Mesendoderm (in vitro differentiated cells): ENCODE measurements at regions not wholly inside any gene's neighbourhood (a gene's known extent, or its start where the extent isn't known, plus 50 kb on each side); places are given as distances from the start of the nearest gene placed in this dataset.
A peak's percentile ranks its signal among the peaks of the same experiment; 100 is the strongest.
"Not testable (repeated sequence)": the region's sequence is repeated elsewhere in the genome, so short reads cannot be mapped to it uniquely, and the experiment has no call there.

Experiments
- DNase-seq: peaks from one replicate; pipeline ENCODE4 v3.0.0; 2013
- H2AK5ac ChIP-seq: 2 replicates; pipeline ENCODE4 v1.6.1; 2013; ENCODE audit warnings: low read length, inconsistent platforms
- H2BK120ac ChIP-seq: 2 replicates; pipeline ENCODE4 v1.6.1; 2013; ENCODE audit warnings: low read depth, mild to moderate bottlenecking, low read length, moderate library complexity, mixed read lengths
- H2BK15ac ChIP-seq: replicated peaks from 2 replicates; pipeline ENCODE4 v1.6.1; 2013; ENCODE audit warnings: low read depth, mild to moderate bottlenecking, moderate library complexity
- H2BK5ac ChIP-seq: 2 replicates; pipeline ENCODE4 v1.6.1; 2013; ENCODE audit warnings: low read length, inconsistent platforms
- H3K18ac ChIP-seq: 2 replicates; pipeline ENCODE4 v1.6.1; 2013; ENCODE audit warnings: mild to moderate bottlenecking, low read length, mixed read lengths
- H3K23ac ChIP-seq: one replicate; pipeline ENCODE4 v1.6.1; 2013; ENCODE audit warnings: low read length
- H3K27ac ChIP-seq: 2 replicates; pipeline ENCODE4 v1.5.1; 2013; ENCODE audit warnings: low read depth, mild to moderate bottlenecking, inconsistent platforms, low read length, moderate library complexity
- H3K27me3 ChIP-seq: 2 replicates; pipeline ENCODE4 v1.6.1; 2013; ENCODE audit warnings: low read length, control low read depth, mild to moderate bottlenecking, inconsistent platforms; ENCODE audit not compliant: insufficient read depth, poor library complexity
- H3K36me3 ChIP-seq: 2 replicates; pipeline ENCODE4 v1.6.1; 2013; ENCODE audit warnings: low read length, inconsistent platforms; ENCODE audit not compliant: control insufficient read depth, insufficient read depth
- H3K4ac ChIP-seq: one replicate; pipeline ENCODE4 v1.6.1; 2013; ENCODE audit warnings: low read depth, mild to moderate bottlenecking, low read length, moderate library complexity
- H3K4me1 ChIP-seq: 2 replicates; pipeline ENCODE4 v1.6.1; 2013; ENCODE audit warnings: low read depth, low read length, inconsistent platforms; ENCODE audit not compliant: control insufficient read depth
- H3K4me2 ChIP-seq: 2 replicates; pipeline ENCODE4 v1.6.1; 2013; ENCODE audit warnings: low read length
- H3K4me3 ChIP-seq: 2 replicates; pipeline ENCODE4 v1.5.1; 2013; ENCODE audit warnings: mild to moderate bottlenecking, low read length
- H3K56ac ChIP-seq: one replicate; pipeline ENCODE4 v1.6.1; 2013; ENCODE audit warnings: low read length
- H3K79me1 ChIP-seq: 2 replicates; pipeline ENCODE4 v1.6.1; 2013; ENCODE audit warnings: low read length, inconsistent platforms
- H3K79me2 ChIP-seq: 2 replicates; pipeline ENCODE4 v1.6.1; 2013; ENCODE audit warnings: mild to moderate bottlenecking, low read length; ENCODE audit not compliant: control insufficient read depth, insufficient read depth
- H3K9ac ChIP-seq: 2 replicates; pipeline ENCODE4 v1.6.1; 2013; ENCODE audit warnings: low read length, inconsistent platforms
- H4K5ac ChIP-seq: one replicate; pipeline ENCODE4 v1.6.1; 2013; ENCODE audit warnings: low read length
- H4K8ac ChIP-seq: one replicate; pipeline ENCODE4 v1.6.1; 2013; ENCODE audit warnings: low read depth, mild to moderate bottlenecking, control low read depth, low read length, moderate library complexity
- WGBS: extraction: QIAGEN DNeasy Blood & Tissue Kit; methylation state at CpG from one replicate; pipeline ENCODE4 v1.1.7; 2013; ENCODE audit warnings: low lambda C conversion rate, missing lambda C conversion rate; ENCODE audit not compliant: insufficient coverage; ENCODE audit errors: extremely low coverage; 5-methylcytosine and 5-hydroxymethylcytosine counted together

GRCh38 chr18:14606546-14606945 lies 63.1 kb upstream of the POTEC start:
- not testable (repeated sequence) for H3K27me3 ChIP-seq, H2BK120ac ChIP-seq, H2BK15ac ChIP-seq, H2BK5ac ChIP-seq, H3K79me2 ChIP-seq, H4K8ac ChIP-seq, H3K4ac ChIP-seq, H3K9ac ChIP-seq, H3K56ac ChIP-seq, H2AK5ac ChIP-seq, H3K4me1 ChIP-seq, H3K4me3 ChIP-seq, DNase-seq, H4K5ac ChIP-seq, H3K27ac ChIP-seq, H3K36me3 ChIP-seq, H3K23ac ChIP-seq, H3K79me1 ChIP-seq, H3K4me2 ChIP-seq, H3K18ac ChIP-seq
- no CpG with 5 or more reads among the region's 2 CpGs for WGBS

- not testable (repeated sequence) for H3K27ac ChIP-seq, H3K18ac ChIP-seq, H3K36me3 ChIP-seq, H3K79me2 ChIP-seq, H3K23ac ChIP-seq, H2BK120ac ChIP-seq, H4K5ac ChIP-seq, DNase-seq, H4K8ac ChIP-seq, H3K4me3 ChIP-seq, H3K4ac ChIP-seq, H3K79me1 ChIP-seq, H2BK15ac ChIP-seq, H3K4me2 ChIP-seq, H3K27me3 ChIP-seq, H2AK5ac ChIP-seq, H3K56ac ChIP-seq, H3K9ac ChIP-seq, H3K4me1 ChIP-seq, H2BK5ac ChIP-seq
- WGBS = no CpG with 5 or more reads among the region's 1 CpG
Measured at GRCh38 chr18:14607360-14607759, 64.0 kb upstream of the POTEC start.

GRCh38 chr18:14612422-14612821 lies 69.0 kb upstream of the POTEC start:
- H2BK5ac ChIP-seq, H3K79me1 ChIP-seq, H3K9ac ChIP-seq, H3K56ac ChIP-seq, H2BK120ac ChIP-seq, H3K23ac ChIP-seq, H4K5ac ChIP-seq, H3K27me3 ChIP-seq, H3K4me3 ChIP-seq, H4K8ac ChIP-seq, H2BK15ac ChIP-seq, H3K4me2 ChIP-seq, H3K18ac ChIP-seq, H2AK5ac ChIP-seq, H3K79me2 ChIP-seq, DNase-seq, H3K36me3 ChIP-seq, H3K4me1 ChIP-seq, H3K4ac ChIP-seq, H3K27ac ChIP-seq: not testable (repeated sequence)

GRCh38 chr18:14614485-14614884 lies 71.1 kb upstream of the POTEC start:
- not testable (repeated sequence) for H3K4me1 ChIP-seq, DNase-seq, H3K4ac ChIP-seq, H3K4me3 ChIP-seq, H3K27me3 ChIP-seq, H3K23ac ChIP-seq, H2AK5ac ChIP-seq, H3K18ac ChIP-seq, H4K5ac ChIP-seq, H3K27ac ChIP-seq, H2BK5ac ChIP-seq, H3K56ac ChIP-seq, H3K36me3 ChIP-seq, H2BK15ac ChIP-seq, H3K79me2 ChIP-seq, H4K8ac ChIP-seq, H3K4me2 ChIP-seq, H3K79me1 ChIP-seq, H2BK120ac ChIP-seq, H3K9ac ChIP-seq
- WGBS = no CpG with 5 or more reads among the region's 4 CpGs

GRCh38 chr18:14627336-14627735 lies 83.9 kb upstream of the POTEC start:
- H2BK5ac ChIP-seq, H3K4me1 ChIP-seq, DNase-seq, H3K27ac ChIP-seq, H2BK120ac ChIP-seq, H3K56ac ChIP-seq, H2BK15ac ChIP-seq, H3K4me2 ChIP-seq, H3K23ac ChIP-seq, H3K27me3 ChIP-seq, H2AK5ac ChIP-seq, H3K18ac ChIP-seq, H4K8ac ChIP-seq, H3K36me3 ChIP-seq, H3K4ac ChIP-seq, H4K5ac ChIP-seq, H3K4me3 ChIP-seq, H3K79me1 ChIP-seq, H3K9ac ChIP-seq, H3K79me2 ChIP-seq: not testable (repeated sequence)
- no CpG with 5 or more reads among the region's 5 CpGs for WGBS

GRCh38 chr18:14628323-14628978 lies 85.1 kb upstream of the POTEC start:
- H3K18ac ChIP-seq, H3K36me3 ChIP-seq, H3K4ac ChIP-seq, H3K4me2 ChIP-seq, H3K23ac ChIP-seq, H2BK120ac ChIP-seq, H3K27me3 ChIP-seq, H4K8ac ChIP-seq, H3K79me1 ChIP-seq, H2AK5ac ChIP-seq, H3K4me1 ChIP-seq, H4K5ac ChIP-seq, H2BK15ac ChIP-seq, H3K79me2 ChIP-seq, H3K56ac ChIP-seq, H3K4me3 ChIP-seq, H3K9ac ChIP-seq, H3K27ac ChIP-seq, H2BK5ac ChIP-seq: not testable (repeated sequence)
- no CpG with 5 or more reads among the region's 3 CpGs for WGBS
- peak; percentile 3 for DNase-seq
